Astrocyte (in vitro differentiated cells and primary cell): ENCODE measurements at regions not wholly inside any gene's neighbourhood (a gene's known extent, or its start where the extent isn't known, plus 50 kb on each side); places are given as distances from the start of the nearest gene placed in this dataset.

ENCODE experiments used
- DNase-seq: peaks from one replicate; pipeline ENCODE4 v3.0.0-alpha.2; 2010; ENCODE audit warnings: low read depth
- FAIRE-seq: peaks from 2 replicates; lab custom pipeline; 2011; peaks lifted over from hg19 to GRCh38; lab: Jason Lieb, UNC
- H2AFZ ChIP-seq: 2 replicates; pipeline ENCODE4 v1.6.0; 2012; ENCODE audit warnings: low read depth, low read length, inconsistent platforms
- H3K27ac ChIP-seq: 2 replicates; pipeline ENCODE4 v1.5.1; 2011; ENCODE audit warnings: low read depth, low read length, inconsistent platforms
- H3K27me3 ChIP-seq: 2 replicates; pipeline ENCODE4 v1.6.0; 2011; ENCODE audit warnings: low read length, inconsistent platforms; ENCODE audit not compliant: insufficient read depth
- H3K36me3 ChIP-seq: 2 replicates; pipeline ENCODE4 v1.5.1; 2011; ENCODE audit warnings: low read length, inconsistent platforms; ENCODE audit not compliant: insufficient read depth
- H3K4me1 ChIP-seq: 2 replicates; pipeline ENCODE4 v1.5.1; 2011; ENCODE audit warnings: low read length, inconsistent platforms; ENCODE audit not compliant: insufficient read depth
- H3K4me2 ChIP-seq: 2 replicates; pipeline ENCODE4 v1.6.0; 2012; ENCODE audit warnings: low read length, inconsistent platforms
- H3K4me3 ChIP-seq: 2 replicates; pipeline ENCODE4 v1.5.1; 2011; ENCODE audit warnings: low read depth, mild to moderate bottlenecking, low read length, inconsistent platforms; ENCODE audit not compliant: insufficient read depth
- H3K79me2 ChIP-seq: 2 replicates; pipeline ENCODE4 v1.6.0; 2012; ENCODE audit warnings: mild to moderate bottlenecking, low read length, inconsistent platforms; ENCODE audit not compliant: insufficient read depth
- H3K9ac ChIP-seq: 2 replicates; pipeline ENCODE4 v1.6.0; 2012; ENCODE audit warnings: mild to moderate bottlenecking, low read length, inconsistent platforms
- H3K9me3 ChIP-seq: 2 replicates; pipeline ENCODE4 v1.5.1; 2012; ENCODE audit warnings: low read depth, mild to moderate bottlenecking, low read length, inconsistent platforms; ENCODE audit not compliant: insufficient read depth
- H4K20me1 ChIP-seq: 2 replicates; pipeline ENCODE4 v1.6.0; 2012; ENCODE audit warnings: low read length, inconsistent platforms; ENCODE audit not compliant: insufficient read depth
- H3K27ac Mint-ChIP-seq: one replicate; pipeline ENCODE4 v1.8.0; 2021; ENCODE audit warnings: mild to moderate bottlenecking, mixed read lengths; ENCODE audit not compliant: unreplicated experiment
- H3K27me3 Mint-ChIP-seq: one replicate; pipeline ENCODE4 v1.8.0; 2021; ENCODE audit warnings: low read depth, mixed read lengths; ENCODE audit not compliant: unreplicated experiment
- H3K36me3 Mint-ChIP-seq: one replicate; pipeline ENCODE4 v1.8.0; 2021; ENCODE audit warnings: low read depth, mixed read lengths; ENCODE audit not compliant: unreplicated experiment
- H3K4me1 Mint-ChIP-seq: one replicate; pipeline ENCODE4 v1.8.0; 2021; ENCODE audit warnings: low read depth, mixed read lengths; ENCODE audit not compliant: unreplicated experiment
- H3K4me3 Mint-ChIP-seq: one replicate; pipeline ENCODE4 v1.8.0; 2021; ENCODE audit warnings: mild to moderate bottlenecking, moderate library complexity, mixed read lengths; ENCODE audit not compliant: unreplicated experiment
- H3K9me3 Mint-ChIP-seq: one replicate; pipeline ENCODE4 v1.8.0; 2021; ENCODE audit warnings: mild to moderate bottlenecking, mixed read lengths; ENCODE audit not compliant: unreplicated experiment
- EZH2 ChIP-seq: IDR thresholded peaks from 2 replicates; pipeline ENCODE4 v1.6.1; 2012; ENCODE audit warnings: mild to moderate bottlenecking, low read length, inconsistent platforms; ENCODE audit not compliant: insufficient read depth
- TF ChIP-seq, protein P1 (sequence below): IDR thresholded peaks from 2 replicates; pipeline ENCODE4 v1.5.1; 2011; ENCODE audit warnings: low read depth, mild to moderate bottlenecking, inconsistent platforms, low read length, moderate library complexity; ENCODE audit not compliant: insufficient read depth

DNA sequence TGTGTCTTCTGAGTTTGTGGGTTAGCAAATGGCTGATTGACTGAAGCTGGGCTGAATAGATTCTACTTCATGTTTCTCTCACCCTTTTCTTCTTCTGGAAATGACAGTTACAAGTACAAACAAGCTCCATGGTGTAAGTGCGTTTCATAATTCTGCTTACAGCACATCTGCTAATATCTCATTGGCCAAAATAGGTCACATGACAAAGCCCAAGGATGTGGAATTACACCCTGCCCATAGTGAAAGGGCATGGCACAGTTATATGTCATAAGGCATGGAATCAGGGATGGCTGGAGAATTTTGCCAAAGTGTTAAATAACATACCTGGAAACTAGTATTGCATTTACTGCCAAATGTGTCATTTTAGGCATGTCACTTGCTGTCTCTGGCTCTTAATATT is 327.2 kb downstream of the NKX6-1 start:
- Histone ChIP-seq H3K4me2 (no peak overlapping the region), H3K4me3 (no peak overlapping the region), H3K79me2 (no peaks in the 10 kb centered on the region), H2AFZ (no peak overlapping the region), H3K4me1 (no peaks in the 10 kb centered on the region), H3K36me3 (no peaks in the 10 kb centered on the region), H3K9ac (no peak overlapping the region), H4K20me1 (no peaks in the 10 kb centered on the region), H3K27me3 (no peaks in the 10 kb centered on the region), H3K9me3 (no peaks in the 10 kb centered on the region), H3K27ac (no peak overlapping the region)
- H3K27ac Mint-ChIP-seq = no peak overlapping the region
- H3K4me1 Mint-ChIP-seq = no peaks in the 10 kb centered on the region
- no peaks in the 10 kb centered on the region for H3K27me3 Mint-ChIP-seq
- TF ChIP-seq EZH2 = no peak
- TF ChIP-seq, protein P1, sequence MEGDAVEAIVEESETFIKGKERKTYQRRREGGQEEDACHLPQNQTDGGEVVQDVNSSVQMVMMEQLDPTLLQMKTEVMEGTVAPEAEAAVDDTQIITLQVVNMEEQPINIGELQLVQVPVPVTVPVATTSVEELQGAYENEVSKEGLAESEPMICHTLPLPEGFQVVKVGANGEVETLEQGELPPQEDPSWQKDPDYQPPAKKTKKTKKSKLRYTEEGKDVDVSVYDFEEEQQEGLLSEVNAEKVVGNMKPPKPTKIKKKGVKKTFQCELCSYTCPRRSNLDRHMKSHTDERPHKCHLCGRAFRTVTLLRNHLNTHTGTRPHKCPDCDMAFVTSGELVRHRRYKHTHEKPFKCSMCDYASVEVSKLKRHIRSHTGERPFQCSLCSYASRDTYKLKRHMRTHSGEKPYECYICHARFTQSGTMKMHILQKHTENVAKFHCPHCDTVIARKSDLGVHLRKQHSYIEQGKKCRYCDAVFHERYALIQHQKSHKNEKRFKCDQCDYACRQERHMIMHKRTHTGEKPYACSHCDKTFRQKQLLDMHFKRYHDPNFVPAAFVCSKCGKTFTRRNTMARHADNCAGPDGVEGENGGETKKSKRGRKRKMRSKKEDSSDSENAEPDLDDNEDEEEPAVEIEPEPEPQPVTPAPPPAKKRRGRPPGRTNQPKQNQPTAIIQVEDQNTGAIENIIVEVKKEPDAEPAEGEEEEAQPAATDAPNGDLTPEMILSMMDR = no peak
- H3K9me3 Mint-ChIP-seq = no peaks in the 10 kb centered on the region
- FAIRE-seq (no peak), DNase-seq (no peak)
- no peaks in the 10 kb centered on the region for H3K36me3 Mint-ChIP-seq
- H3K4me3 Mint-ChIP-seq = no peak overlapping the region

DNA sequence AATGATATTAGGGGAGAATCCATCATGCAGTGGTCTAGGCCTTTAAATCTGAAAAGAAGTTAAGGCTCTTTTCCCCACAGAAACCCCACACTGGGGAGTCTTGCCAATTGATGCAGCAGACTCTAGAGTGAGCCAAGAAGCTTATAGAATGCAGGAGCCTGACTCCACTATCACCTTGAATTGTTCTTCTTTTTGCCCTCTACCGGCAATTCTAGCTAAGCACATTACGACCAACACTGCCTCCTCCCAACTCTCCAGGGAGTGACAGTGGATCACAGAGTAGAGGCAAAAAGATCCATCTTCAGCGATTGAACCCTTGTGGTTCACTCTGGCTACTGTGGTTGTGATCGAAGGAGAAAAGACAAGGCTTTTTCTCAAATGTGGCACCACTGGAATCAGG is 331.5 kb downstream of the NKX6-1 start:
- no peak overlapping the region for H3K4me3 ChIP-seq
- H3K36me3 Mint-ChIP-seq = no peaks in the 10 kb centered on the region
- H3K4me1 Mint-ChIP-seq = no peaks in the 10 kb centered on the region
- H3K27ac ChIP-seq = no peak overlapping the region
- DNase-seq (no peak), FAIRE-seq (no peak)
- H3K9me3 Mint-ChIP-seq = no peaks in the 10 kb centered on the region
- H3K36me3 ChIP-seq = no peaks in the 10 kb centered on the region
- H4K20me1 ChIP-seq = no peaks in the 10 kb centered on the region
- H3K9ac ChIP-seq = no peak overlapping the region
- no peaks in the 10 kb centered on the region for H3K9me3 ChIP-seq
- H3K4me1 ChIP-seq = no peaks in the 10 kb centered on the region
- TF ChIP-seq EZH2 = no peak
- TF ChIP-seq, protein P1 = no peak
- no peak overlapping the region for H3K4me3 Mint-ChIP-seq
- no peaks in the 10 kb centered on the region for H3K79me2 ChIP-seq
- H3K27me3 ChIP-seq = no peaks in the 10 kb centered on the region
- no peaks in the 10 kb centered on the region for H3K27me3 Mint-ChIP-seq
- H2AFZ ChIP-seq = no peak overlapping the region
- H3K27ac Mint-ChIP-seq = no peak overlapping the region
- no peak overlapping the region for H3K4me2 ChIP-seq

DNA sequence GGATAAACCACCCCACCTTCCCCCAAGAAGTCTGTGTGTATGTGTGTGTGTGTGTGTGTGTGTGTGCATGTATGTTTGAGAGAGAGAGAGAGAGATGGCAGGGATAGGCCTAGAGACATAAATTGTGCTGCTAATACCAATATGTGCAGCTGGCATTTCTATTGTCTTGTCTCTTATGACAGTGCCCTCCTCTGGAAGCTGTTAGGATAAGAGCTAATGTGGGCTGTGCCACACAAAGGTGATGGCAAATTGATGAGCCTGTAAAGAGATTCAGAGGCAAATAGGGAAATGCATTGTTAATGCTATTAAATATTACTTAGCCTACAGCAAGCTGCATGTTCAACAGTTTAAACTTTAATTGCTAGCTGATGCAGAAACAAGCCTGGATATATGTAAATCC is 332.0 kb downstream of the NKX6-1 start:
- H3K4me3 Mint-ChIP-seq = no peak overlapping the region
- H3K9me3 Mint-ChIP-seq = no peaks in the 10 kb centered on the region
- H3K36me3 ChIP-seq = no peaks in the 10 kb centered on the region
- H3K27ac ChIP-seq = no peak overlapping the region
- no peaks in the 10 kb centered on the region for H3K9me3 ChIP-seq
- TF ChIP-seq EZH2 = no peak
- TF ChIP-seq, protein P1 = no peak
- no peaks in the 10 kb centered on the region for H3K79me2 ChIP-seq
- no peaks in the 10 kb centered on the region for H3K36me3 Mint-ChIP-seq
- H3K4me1 ChIP-seq = no peaks in the 10 kb centered on the region
- H3K4me3 ChIP-seq = no peak overlapping the region
- no peak overlapping the region for H3K27ac Mint-ChIP-seq
- no peaks in the 10 kb centered on the region for H3K27me3 Mint-ChIP-seq
- no peak overlapping the region for H2AFZ ChIP-seq
- H3K9ac ChIP-seq = no peak overlapping the region
- FAIRE-seq (no peak), DNase-seq (no peak)
- H3K4me1 Mint-ChIP-seq = no peaks in the 10 kb centered on the region
- H3K4me2 ChIP-seq = no peak overlapping the region
- H4K20me1 ChIP-seq = no peaks in the 10 kb centered on the region
- H3K27me3 ChIP-seq = no peaks in the 10 kb centered on the region
